WI38 (cell line): ENCODE measurements at regions not wholly inside any gene's neighbourhood (a gene's known extent, or its start where the extent isn't known, plus 50 kb on each side); places are given as distances from the start of the nearest gene placed in this dataset.

Source experiments
- H3K4me3 ChIP-seq: 2 replicates; pipeline ENCODE4 v1.5.1; 2011; ENCODE audit warnings: low read depth, mild to moderate bottlenecking, control low read depth, low read length
- TF ChIP-seq, protein P1 (sequence below): IDR thresholded peaks from 2 replicates; pipeline ENCODE4 v1.5.1; 2012; ENCODE audit warnings: low read depth, mild to moderate bottlenecking, control low read depth, low read length

GRCh38 chr5:37906416-37906815 is 66.6 kb upstream of the GDNF start:
- H3K4me3 ChIP-seq = no peak overlapping the region
- TF ChIP-seq, protein P1, sequence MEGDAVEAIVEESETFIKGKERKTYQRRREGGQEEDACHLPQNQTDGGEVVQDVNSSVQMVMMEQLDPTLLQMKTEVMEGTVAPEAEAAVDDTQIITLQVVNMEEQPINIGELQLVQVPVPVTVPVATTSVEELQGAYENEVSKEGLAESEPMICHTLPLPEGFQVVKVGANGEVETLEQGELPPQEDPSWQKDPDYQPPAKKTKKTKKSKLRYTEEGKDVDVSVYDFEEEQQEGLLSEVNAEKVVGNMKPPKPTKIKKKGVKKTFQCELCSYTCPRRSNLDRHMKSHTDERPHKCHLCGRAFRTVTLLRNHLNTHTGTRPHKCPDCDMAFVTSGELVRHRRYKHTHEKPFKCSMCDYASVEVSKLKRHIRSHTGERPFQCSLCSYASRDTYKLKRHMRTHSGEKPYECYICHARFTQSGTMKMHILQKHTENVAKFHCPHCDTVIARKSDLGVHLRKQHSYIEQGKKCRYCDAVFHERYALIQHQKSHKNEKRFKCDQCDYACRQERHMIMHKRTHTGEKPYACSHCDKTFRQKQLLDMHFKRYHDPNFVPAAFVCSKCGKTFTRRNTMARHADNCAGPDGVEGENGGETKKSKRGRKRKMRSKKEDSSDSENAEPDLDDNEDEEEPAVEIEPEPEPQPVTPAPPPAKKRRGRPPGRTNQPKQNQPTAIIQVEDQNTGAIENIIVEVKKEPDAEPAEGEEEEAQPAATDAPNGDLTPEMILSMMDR = no peak

DNA sequence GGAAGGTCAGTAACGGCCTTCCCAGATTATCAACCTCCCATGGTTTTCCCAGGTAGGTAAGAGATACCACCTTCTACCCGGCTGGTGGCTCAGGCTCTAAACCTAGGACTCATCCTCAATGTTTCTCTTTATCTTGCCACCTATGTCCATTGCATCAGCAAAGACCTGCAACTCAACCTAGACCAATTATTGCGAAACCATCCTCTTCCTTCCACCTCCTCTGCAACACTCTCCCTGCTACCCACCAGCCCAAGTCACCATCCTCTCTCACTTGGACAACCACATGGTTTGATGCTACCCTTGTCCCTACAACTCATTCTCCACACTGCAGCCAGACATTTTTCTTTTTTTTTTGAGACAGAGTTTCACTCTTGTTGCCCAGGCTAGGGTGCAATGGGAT is 65.4 kb upstream of the GDNF start:
- TF ChIP-seq, protein P1 = no peak

GRCh38 chr5:37902323-37902722 is 62.5 kb upstream of the GDNF start:
- TF ChIP-seq, protein P1 = no peak
- H3K4me3 ChIP-seq = no peak overlapping the region

More for the DNA sequence above, 65.4 kb upstream of the GDNF start:
- H3K4me3 ChIP-seq = no peak overlapping the region

DNA sequence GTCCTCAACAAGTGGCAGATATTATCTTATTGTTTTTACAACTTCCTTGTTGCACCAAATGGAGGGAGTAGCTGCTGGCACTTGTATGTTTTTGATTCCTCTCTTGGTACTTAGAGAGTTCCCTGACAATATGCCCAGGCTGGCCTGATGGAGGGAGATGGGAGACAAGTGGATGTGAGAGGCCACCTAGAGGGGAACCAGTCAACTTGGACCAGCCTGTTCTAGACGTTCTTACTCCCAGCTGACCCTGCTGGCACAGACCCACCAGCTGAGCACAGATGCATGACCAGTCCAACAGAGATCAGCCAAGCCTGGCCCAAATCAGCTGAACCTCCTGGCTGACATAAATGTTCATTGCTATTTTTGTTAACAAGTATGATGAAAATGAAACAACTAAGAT is 60.9 kb upstream of the GDNF start:
- no peak overlapping the region for H3K4me3 ChIP-seq
- TF ChIP-seq, protein P1 = no peak

DNA sequence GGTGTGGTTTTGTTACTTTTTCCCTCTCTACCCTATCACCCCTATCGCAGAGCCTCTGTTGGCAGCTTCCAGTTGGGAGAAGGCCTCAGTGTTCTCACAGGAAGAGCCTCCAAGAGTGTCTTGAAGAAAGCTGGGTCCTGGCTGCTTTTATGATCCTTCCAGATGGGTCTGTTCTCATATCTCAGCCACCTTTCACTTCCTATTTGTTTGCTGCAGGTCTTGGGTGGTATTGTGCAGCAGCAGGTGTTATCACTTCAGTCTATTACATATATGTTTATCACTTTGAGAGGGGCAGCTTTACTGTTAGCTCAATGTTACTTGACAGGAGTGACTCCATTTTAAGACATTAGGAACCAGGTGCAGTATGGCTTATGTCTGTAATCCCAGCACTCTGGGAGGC is 59.2 kb upstream of the GDNF start:
- no peak overlapping the region for H3K4me3 ChIP-seq
- TF ChIP-seq, protein P1 = no peak

- TF ChIP-seq, protein P1 = no peak
- no peak overlapping the region for H3K4me3 ChIP-seq
Observed at GRCh38 chr5:37896159-37896558, 56.3 kb upstream of the GDNF start.

DNA sequence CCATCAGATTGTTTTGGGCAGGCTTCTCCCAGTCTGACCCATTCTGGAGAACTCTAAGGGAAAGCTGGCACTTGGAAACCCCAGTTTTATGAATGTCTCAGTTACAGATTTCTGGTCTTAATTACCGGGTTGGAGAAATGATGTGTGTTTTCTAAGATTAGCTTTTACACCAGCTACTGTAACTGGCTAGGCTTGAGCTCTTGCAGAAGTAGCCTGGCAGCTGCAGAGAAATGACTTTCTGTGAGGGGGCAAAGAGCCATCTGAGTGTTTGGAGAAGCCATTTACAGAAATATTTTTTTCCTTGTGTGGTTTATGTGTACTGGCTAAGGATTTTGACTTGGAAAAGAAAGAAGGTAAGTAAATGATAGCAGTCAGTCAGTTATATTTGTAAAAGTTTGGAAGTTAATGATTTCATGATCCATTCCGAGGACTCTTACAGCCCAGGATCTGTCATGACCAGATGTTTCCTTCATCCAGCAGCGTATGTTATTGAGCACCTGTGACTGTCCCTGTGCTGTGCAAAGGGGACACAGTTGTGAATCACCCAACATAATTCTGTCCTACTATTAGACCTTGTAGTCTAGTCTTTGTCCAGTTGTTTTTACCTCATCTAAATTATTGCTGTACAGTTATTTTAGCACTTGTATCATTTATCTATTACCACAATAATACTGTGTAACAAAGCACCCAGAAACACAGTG is 53.7 kb upstream of the GDNF start:
- no peak overlapping the region for H3K4me3 ChIP-seq
- TF ChIP-seq, protein P1 = no peak
